ENCODE measurements at regions not wholly inside any gene's neighbourhood (a gene's known extent, or its start where the extent isn't known, plus 50 kb on each side); places are given as distances from the start of the nearest gene placed in this dataset.
A peak's percentile ranks its signal among the peaks of the same experiment; 100 is the strongest.

DNA sequence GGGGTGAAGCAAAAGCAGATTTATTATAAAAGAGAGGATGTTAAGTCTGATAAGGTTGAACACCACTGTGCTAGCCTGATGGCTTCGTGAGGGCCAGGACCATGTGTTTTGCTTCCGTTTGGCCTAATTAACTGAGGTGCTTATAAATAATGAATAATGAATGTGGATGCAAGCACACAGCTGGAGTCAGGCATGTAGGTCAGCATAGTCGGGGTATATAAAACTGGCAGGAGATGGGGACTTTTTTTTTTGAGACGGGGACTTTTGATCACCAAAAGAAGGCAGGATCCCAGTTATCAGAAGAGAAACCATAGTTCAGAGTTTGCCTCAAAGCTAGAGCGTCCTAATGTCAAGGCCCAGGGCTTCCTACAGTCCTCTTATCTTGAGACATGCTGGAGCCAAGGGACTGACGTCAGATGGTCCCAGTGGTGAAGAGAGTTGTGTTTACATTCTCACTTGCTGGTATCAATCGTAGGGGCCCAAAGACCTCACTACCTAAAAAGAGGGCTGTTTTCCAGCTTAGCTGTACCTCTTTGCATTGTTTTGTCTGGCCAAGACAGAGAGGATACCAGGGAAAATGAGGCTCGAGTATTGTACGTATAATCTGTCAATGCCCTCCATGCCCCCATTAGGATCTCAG, 50.4 kb downstream of the RTL9 start:
- DNase-seq (ENCODE audit: low read depth) = no peak

GRCh38 chrX:110409925-110410324, 51.3 kb downstream of the RTL9 start:
- DNase-seq (ENCODE audit: low read depth) = no peak

DNA sequence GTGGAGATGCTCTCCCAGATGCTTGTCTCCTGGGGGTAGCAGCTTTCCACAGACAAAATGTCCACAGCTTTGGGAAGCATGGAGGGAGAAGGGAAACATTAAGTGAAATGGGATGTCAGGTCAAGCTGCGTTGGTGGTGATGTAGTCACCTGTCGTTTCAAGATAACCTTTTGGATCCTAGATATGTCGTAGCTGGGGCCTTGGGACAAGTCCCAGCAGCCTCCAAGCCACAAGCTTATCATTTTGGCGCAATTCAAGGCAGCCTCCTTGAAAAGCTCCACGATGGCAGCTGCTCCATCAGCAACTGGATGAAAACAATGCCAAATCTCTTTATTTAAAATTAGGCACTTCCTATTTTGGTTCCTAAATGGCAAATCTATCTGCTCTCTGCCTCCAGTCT, 52.0 kb downstream of the RTL9 start:
- no peak for DNase-seq (ENCODE audit: low read depth)

DNA sequence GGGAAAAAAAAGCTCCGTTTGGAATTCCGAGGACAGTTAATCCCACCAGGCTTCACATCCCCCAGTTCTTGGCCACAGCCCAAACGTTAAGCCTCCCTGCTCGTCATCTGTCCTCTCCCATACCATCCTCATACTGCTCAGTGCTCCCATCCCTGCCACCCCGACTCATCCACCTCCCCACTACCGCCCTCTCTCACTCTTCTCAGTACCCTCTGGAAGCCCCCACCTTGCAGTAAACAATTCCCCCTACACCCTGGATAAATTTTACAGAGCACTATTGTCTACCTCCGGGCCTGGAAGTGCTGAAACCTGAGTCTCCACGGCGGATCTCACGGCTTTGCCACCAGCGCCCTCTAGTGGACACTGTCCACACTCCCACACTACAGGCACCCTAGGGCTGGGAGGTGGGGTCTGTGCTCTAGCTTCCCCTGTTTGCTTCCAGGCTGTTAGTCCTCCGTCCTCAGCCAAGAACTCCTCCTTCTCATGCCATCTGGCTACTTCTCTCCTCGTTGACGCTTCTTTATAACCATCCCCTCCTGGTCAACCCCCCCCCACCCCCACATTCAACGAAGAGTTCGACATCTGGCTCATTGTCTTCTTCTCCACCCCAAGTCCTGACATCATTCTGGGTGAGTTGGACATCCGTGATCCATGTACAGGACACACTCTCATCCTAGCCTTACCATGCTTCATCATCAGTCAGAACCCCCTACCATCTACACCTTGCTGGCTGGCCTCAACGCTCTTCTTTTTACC, 54.5 kb downstream of the RTL9 start:
- DNase-seq (ENCODE audit: low read depth) = no peak

GRCh38 chrX:110413727-110414124, 55.1 kb downstream of the RTL9 start:
- no peak for DNase-seq (ENCODE audit: low read depth)

DNA sequence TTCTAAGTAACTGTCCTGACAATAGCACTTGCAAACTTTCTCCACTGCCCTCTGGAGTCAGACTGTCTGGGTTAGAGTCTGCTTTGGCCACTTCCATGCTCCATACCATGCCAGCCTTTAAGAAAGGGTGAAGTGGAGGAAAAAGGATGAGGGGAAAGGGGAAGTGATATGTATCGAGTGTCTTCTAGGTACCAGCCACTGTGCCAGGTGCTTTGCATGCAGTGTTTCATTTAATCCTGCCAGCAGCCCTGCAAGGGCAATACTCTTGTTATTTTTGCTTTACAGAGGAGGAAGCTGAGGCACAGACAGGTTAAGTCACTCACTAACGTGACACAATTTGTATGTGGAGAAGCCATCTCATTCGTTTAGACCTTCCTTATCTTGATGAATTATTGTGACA, 55.6 kb downstream of the RTL9 start:
- DNase-seq (ENCODE audit: low read depth) = no peak

DNA sequence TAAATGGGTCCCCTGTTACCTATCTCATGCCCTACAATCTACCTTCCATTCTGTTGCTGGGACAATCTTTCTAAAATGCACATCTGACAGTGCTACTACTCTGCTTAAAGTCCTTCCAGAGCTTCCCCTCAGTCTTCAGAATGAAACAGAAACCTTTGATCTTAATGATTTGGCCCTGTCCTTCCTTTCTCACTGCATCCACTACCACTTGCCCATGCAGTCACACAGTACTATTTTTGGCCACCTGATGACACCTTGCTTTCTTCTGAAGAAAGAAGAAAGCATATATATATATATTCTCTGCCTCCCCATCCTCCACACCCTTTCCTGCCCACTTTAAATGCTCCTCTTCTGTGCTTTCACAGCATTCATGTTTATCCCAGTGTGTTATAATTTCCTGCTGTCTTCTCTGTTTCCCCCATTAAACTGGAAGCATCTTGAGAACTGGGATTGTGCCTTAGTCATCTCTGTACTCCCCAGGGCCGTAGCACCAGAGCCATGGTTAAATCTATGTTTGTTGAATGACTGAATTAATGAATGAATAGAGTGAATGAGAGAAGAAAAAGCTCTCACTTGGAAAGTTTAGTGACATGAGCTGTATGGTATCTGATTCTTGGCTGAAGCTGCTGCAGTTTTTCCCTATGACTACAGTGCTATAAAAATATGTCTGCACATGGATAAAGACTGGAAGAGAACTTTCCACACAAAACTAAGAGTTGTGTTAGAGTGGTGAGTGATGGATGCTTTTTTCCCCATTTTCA, 56.2 kb downstream of the RTL9 start:
- peak; percentile 45 for DNase-seq (ENCODE audit: low read depth)

DNA sequence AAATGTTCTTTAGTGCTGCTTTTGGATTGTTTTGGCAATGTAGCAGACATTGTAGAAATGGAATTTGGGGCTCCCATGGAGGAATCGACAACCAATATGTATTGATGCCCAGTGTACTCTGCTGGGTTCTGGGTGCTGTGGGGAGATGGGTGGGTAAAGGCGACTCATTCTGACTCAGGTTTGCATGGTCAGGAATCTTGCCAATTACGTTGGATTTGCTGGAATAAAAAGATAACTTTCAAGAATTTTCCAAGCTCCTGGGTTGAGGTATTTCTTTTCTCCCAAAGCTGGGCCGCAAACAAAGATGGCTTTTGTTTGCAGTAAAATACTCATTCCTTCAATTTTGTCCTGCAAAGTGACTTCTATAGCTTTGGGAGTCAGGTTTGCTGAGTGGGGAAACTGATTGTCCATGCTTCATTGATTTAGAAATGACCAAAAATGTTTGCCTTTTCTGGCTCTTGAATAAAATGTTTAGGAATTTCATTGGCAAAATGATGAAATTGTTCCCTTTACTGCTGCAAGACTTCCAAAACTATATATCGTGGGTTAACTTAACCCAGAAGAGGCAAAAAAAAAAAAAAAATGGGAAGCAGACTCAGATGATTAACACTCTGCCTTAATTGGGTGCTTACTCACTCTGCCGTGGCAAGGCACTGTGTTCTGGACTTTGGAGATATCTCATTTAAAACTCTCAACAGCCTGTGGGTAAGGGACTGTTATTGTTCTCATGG, 57.0 kb downstream of the RTL9 start:
- peak; percentile 45 for DNase-seq (ENCODE audit: low read depth)

DNA sequence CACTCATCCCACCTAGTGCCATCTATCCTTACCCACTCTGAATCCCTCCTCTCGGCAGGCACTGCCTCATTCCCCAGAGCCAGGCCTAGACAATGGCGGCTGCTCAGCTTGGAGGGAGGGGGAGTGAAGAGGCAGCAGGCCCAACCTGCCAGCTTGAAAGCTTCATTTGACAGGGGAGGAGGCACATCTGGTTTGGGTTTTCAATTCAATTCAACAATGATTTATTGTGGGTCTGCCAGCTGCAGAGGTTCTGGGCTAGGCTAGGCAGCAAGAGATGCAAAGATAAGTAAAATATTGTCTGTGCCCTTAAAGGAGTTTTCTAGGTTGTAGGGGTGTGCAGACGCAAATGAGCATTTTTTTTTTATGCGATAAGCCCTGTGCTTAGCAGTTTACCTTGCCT, 58.5 kb downstream of the RTL9 start:
- no peak for DNase-seq (ENCODE audit: low read depth)

GRCh38 chrX:110418316-110419235, 59.9 kb downstream of the RTL9 start:
- DNase-seq (ENCODE audit: low read depth) = no peak

GRCh38 chrX:110419512-110419911, 60.9 kb downstream of the RTL9 start:
- no peak for DNase-seq (ENCODE audit: low read depth)

- no peak for DNase-seq (ENCODE audit: low read depth)
These were observed 62.3 kb downstream of the RTL9 start for GRCh38 chrX:110420771-110421499.

DNA sequence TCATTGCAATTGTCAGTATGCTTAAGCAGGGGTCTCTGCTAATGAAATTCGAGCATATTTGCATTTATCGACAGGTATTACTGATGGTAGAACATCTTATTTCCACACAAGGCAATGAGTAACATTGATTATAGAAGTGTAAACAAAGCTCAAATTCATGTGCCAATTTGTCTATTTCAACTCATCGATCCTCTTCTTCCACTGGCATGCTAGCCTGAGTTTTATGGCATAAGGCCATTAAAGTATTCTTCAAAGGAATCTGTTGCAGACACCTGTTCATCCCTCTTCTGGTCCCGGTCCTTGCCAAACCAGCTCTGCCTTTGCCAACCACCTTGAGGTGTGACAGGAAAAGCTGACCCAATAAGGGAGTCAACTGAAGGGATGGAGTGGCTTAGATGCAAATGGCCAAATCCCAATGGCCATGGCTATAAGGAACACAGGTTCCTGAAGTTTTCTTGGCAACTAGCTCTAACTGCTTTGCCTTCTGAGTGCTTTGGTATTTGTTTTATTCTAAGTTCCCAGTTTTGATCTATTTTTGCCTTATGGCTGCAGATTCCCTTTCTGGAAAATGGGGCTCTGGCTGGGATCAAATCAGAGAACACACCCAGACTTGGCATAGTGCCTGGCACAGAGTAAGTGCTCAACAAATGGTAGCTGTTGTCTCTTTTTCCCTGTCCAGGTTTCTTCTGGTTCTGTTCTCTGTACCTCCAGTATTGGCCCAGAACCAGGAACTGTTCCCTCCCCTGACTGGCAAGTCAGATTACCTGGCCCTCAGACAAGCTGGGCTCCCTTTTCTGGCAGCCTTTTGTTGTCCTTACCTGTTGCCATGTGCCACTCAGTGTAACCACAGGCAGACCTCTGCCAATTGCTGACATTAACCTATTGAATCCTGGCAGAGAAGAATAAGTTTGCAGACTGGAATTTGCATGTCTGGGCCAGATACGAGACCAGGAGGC, 63.1 kb downstream of the RTL9 start:
- DNase-seq (ENCODE audit: low read depth) = no peak

DNA sequence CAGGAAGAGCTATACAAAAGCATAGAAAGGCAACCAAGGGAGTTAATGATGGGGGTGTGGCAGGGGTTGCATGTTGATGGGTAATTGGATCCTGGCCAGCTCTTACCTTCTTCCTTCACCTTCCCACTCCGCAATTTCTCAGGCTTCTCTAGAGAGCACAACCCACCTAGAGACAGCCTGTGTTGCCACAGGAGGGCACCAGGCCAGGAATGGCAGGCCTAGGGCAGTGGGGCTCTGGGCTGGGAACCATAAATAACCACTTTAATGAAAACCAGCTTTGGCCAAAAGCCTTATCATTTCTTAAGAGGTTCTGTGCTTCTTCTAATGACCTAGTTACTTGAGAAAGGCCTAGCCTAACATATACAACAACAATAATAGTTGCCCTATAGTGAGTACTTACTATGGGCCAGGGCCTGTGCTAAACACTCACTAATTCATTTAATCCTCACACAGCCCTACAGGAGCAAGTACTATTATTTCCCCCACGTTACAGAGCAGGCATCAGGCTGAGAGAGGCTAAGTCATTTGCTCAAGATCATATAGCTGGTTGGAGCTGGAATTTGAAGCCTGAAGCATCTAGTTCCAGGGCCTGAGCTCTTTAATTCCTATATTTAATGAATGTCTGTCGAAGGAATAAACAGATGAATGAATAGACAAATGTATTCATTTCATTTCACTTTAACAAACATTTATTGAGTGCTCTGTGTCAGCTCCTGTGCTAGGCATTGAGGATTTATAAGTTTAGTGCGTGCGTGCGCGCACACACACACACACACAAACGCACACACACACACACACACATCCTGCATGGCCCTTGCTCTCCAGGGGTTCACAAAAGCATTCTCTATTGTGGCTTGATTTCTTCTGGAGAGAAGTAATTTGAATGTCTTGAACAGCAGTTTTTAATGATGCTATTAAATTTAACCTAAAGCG, 66.8 kb downstream of the RTL9 start:
- DNase-seq (ENCODE audit: low read depth) = no peak

GRCh38 chrX:110426155-110426504, 67.5 kb downstream of the RTL9 start:
- no peak for DNase-seq (ENCODE audit: low read depth)

DNA sequence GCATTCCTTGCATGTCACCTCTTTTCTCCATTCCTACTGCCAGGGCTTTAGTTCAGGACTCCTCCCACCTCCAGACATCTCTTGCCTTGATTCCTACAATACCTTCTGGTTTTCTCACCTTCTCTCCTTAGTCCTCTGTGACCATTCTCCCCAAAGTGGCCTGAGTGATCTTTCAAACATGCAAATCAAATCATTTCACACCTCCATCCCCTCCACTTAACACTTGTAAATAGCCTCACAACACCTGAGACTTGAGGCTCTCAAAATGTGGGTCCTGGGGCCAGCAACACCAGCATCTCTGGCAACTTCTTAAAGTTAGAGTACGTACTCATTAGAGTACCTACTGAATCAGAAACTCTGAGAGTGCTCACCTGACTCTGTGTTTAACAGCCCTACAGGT, 68.4 kb downstream of the RTL9 start:
- DNase-seq (ENCODE audit: low read depth) = no peak

DNA sequence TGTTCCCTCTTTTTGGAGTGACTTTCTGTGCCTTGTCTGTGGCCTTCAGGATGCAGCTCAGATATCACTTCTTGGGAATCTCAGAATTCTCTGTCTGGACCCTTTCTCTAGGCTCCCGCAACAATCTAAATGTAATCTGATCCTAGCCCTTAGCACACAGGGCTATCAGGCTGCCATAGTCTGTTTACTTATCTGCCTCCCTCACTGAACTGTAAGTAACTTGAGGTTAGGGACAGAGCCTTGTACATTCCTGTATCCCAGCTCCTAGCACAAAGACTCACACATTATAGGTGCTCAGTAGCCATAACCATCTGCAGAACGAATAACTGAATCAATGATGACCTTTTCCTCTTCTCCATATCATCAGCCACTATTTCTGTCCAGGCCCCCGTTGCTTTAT, 69.5 kb downstream of the RTL9 start:
- no peak for DNase-seq (ENCODE audit: low read depth)

DNA sequence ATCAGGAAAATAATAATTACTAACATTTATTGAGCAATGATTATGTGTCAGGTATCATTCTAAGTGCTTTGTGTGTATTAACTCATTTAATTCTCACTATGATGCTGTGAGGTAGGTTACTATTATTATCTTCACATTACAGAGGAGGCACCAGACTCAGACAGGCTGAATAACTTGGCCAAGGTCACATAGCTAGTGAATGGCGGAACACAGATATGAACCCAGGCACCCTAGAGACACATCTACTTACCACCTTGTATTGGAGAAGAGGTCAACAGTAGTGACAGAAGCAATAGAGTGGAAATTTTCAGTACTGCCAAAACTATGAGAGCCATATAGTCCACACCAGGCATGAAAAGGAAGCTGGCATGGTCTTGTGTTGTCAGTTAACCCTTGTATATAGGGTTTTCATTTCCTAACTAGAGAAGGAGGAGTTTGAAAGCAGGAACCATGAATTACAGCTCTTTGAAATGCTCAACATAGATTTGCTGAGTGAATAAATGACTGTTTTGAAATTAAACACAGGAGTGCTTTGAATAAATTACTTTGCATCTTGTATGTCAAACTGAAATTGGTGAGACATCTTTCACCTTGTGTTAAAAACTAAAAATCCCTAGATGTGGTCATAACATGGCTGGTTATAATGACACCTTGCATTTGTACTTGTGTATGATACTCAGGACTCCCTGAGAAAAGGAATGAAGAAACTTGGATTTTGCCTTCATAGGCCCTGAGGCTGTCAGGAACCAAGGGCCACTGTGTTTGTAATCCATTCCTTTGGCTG, 71.8 kb downstream of the RTL9 start:
- DNase-seq (ENCODE audit: low read depth) = no peak
